HG02885 (cell line): ENCODE measurements at regions not wholly inside any gene's neighbourhood (a gene's known extent, or its start where the extent isn't known, plus 50 kb on each side); places are given as distances from the start of the nearest gene placed in this dataset.

Experiments used
- ATAC-seq: cut with Tn5 transposase; IDR thresholded peaks from one replicate; pipeline ENCODE4 v1.9.1; 2021; ENCODE audit warnings: mild to moderate bottlenecking; ENCODE audit not compliant: unreplicated experiment, poor library complexity

DNA sequence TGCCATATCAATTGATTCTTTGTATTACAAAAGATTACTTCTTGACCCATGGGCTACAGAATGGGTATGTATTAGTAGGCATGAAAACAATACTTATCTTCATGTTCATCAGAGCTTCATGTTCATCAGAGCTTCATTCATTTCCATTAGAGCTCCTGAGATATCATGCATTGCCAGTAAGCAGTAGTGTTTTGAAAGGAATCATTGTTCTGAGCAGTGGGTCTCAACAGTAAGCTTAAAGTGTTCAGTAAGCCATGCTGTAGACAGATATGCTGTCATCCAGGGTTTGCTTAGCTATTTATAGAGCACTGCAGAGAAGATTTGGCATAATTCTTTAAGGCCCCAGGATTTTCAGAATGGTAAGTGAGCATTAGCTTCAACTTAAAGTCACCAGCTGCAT, 596.1 kb downstream of the ZNF385D start:
- ATAC-seq, result no peak

DNA sequence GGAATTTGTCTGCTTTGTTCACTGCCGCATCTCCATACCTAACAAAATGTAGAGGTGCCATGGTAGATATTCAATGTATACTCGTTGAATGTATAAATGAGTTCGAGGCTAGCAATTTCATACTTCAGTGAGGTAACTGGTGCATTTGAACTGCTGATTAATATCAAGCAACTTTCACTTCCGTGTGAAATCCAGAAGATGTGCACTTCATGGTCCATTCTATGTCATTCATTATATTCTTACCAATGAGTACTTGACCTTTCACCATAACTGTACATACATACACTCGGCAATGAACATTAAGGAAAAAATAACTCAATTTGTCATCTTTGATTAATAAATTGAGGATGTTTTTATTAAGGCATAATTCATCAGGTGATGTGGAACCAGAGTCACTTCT, 598.5 kb downstream of the ZNF385D start:
- ATAC-seq, result no peak

DNA sequence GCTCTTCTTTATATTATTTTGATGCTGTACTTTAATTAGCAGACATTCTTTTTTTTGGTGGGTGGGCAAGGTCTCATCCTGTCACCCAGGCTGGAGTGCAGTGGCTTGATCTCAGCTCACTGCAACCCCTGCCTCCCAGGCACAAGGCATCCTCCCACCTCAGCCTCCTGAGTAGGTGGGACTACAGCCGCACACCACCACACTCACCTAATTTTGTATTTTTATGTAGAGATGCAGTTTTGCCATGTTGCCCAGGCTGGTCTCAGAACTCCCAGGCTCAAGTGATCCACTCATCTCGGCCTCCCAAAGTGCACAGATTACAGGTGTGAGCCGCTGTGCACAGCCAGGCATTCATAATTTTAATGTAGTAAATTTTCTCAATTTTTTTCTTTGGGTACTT, 608.1 kb downstream of the ZNF385D start:
- ATAC-seq, result no peak

DNA sequence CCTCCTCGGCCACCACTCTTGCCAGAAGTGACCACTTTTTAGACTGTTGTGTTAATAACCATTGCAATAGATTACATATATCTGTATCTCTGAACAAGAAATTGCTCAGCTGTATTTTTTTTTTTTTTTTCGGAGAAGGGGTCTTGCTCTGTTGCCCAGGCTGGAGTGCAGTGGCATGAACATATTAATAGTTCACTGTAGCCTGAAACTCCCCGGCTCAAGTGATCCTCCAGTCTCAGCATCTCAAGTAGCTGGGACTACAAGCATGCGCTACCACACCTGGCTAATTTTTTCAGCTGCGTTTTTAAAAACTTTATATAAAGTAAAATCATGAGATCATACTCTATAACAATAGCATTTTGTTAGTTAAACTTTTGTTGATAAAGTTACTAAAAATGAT, 609.0 kb downstream of the ZNF385D start:
- ATAC-seq, result no peak

DNA sequence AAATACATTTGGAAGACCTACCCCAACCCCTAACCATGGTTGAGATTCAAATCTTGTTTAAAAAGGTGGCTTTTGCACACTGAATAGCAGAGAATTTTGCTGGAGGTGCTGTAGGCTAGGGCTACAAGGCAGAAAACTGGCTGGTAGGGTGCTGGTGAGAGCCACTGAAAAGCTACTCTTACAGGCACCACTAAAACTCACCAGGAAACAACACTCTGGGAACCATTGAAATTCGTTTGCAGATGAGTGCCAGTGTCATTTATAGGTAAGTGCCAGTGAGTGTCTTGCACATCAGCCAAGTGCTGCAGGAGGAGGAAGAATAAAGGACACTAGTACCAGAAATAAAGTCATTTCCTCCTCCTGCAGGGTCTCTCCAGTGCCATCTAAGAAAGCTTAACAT, 610.2 kb downstream of the ZNF385D start:
- no peak for ATAC-seq

DNA sequence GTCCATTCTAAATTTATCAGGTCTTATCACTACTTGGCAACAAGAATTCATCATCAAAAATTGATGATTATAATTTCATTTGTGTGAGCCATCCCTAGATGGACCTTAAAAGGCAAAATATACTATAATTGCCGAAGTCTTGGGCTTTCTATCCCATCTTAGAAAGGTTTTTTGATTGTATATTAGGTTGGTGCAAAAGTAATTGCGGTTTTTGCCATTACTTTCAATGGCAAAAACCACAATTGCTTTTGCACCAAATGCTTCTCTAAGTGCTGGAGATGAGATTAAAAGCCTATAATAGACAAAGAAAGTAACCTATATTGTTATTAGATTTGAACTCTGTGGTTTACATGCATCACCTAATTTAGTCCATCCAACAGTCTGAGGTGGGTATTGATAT, 612.9 kb downstream of the ZNF385D start:
- no peak for ATAC-seq

DNA sequence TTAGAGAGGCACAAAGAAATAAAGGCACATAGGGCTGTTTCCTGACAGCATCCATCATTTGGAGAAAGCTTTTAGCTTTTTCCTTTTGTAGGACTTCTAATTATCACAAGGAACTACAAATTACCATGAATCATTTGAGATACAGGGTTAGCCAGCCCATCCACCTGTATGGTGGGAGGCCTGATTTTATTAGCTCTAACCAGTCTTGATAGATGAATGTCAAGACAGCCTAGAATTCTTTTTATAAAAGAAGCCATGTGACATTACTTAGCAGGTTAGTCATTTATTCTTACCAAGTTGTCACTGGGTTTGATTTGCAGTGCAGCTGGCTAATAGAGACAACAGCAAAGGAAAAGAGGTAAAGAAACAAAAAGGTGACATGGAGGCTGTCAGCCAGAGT, 618.1 kb downstream of the ZNF385D start:
- ATAC-seq, result no peak

DNA sequence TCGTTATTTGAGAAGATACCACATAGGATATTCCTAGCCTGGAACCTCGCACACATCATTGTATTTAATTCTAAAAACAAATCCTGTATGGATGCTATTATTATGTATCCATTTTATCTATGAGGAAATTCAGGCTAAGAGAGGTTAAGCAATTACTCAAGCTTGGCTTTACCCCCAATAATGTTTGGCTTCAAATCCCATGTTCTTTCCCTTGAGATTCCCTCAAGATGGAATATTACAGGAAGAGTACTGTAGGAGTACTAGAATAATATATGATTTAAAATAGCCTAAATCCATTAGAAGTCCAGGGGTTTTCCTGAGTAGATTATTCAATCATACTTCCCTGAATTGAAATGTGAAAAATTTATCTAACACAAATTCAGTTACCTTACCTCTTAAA, 630.2 kb downstream of the ZNF385D start:
- ATAC-seq, result no peak

DNA sequence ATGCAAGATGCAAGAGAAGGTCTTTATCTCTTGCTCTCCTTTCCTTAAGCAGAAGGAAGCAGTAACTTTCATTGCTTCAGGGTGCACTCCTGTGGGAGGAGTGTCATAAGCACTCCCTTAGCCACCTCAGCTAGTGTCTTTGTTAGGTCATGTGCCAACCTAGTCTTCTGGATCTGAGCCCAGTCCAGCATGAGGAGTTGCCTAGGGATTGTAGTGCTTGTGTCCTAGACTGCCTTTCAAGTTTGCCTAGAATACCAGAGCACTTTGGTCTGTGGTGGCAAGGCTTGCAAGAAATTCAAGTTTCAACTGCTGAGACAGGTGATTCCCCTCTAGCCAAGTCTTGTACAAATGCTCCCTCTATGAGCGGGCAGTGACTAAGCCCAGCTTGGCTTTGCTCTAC, 633.6 kb downstream of the ZNF385D start:
- no peak for ATAC-seq

DNA sequence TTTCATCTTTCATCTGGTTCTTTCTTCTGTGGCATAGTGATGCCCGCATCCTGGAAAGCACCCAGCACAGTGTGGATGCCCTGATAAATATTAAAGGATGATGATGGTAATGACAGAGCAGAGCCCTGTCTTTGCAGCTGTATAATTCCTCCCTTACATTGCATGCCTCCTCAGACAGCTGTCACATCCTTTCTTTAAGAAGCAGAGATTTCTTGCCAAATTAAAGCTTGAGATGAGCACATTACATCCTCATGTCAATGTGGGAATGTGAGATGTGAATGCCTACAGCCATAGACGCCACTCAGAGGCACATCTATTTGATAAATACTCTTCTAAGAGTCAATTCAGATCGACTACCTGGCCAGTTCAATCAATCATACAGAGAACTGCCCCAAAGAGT, 642.0 kb downstream of the ZNF385D start:
- no peak for ATAC-seq

DNA sequence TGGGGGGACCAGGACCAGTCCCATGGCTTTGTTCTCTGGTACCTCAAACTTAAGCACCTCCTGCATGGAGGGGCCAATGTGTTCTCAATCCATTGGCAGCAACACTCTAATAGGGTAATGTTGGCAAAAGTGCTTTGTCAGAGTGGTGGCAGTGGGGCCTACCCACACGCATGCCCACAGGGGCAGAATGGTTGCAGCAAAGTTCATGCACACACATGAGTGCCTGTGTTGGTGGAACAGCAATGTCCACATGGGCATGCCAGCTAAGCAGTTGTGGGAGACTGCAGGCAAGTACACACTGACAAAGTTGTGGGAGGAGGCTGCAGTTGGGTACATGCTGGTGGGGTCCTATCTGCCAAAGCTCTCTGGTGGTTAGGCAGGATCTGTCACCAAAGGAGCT, 645.2 kb downstream of the ZNF385D start:
- no peak for ATAC-seq

DNA sequence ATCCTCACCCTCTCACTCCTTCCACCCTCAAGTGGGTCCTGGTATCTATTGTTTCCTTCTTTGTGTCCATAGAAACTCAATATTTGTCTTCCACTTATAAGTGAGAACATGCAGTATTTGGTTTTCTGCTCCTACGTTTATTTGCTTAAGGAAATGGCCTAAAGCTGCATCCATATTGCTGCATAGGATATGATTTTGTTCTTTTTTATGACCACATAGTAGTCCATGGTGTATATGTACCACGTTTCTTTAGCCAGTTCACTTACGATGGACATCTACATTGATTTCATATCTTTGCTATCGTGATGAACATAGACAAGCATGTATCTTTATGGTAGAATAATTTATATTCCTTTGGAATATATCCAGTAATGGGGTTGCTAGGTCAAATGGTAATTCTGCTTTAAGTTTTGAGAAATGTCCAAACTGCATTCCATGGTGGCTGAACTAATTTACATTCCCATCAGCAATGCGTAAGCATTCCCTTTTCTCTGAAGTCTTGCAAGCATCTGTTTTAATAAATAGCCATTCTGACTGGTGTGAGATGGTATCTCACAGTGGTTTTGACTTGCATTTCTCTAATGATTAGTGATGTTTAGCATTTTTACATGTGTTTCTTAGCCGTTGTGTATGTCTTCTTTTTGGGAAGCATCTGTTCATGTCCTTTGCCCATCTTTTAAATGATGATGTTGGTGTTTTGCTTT, 650.2 kb downstream of the ZNF385D start:
- no peak for ATAC-seq

DNA sequence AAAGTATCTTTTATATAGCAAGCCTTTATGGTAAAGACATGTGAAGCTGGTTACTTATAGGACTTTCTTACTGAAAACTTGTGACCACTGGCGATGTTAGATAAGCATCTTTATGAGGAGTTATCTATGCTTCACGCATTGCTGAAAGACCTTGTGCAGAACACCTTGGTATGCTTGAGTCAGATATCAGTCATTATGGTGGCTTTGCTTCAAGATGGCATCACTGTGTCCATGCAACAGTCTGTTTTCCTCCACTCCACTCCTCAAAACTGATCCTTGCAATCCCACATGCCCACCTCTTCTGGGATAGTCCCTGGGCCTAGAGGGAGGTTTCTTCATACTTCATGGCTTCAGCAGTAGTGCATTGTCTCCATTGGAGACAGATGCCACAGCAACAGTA, 656.3 kb downstream of the ZNF385D start:
- no peak for ATAC-seq

DNA sequence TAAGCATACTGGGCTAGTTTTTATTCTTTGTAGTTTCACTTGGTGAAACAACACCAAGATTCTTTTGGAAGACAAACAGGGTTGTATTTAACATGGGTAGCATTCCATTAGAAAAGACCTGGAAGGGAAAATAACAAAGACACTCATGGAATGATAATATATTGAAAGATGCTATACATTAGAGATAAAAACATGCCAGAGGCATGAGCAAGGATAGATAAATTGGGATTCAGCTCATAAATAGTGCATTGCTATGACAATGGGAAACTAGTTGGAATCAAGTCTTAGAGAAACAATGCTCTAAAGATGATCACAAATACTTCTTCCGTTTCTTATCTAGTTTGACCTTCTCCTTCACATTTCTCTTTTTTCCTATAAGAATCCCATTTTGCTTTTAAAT, 677.4 kb downstream of the ZNF385D start:
- no peak for ATAC-seq

DNA sequence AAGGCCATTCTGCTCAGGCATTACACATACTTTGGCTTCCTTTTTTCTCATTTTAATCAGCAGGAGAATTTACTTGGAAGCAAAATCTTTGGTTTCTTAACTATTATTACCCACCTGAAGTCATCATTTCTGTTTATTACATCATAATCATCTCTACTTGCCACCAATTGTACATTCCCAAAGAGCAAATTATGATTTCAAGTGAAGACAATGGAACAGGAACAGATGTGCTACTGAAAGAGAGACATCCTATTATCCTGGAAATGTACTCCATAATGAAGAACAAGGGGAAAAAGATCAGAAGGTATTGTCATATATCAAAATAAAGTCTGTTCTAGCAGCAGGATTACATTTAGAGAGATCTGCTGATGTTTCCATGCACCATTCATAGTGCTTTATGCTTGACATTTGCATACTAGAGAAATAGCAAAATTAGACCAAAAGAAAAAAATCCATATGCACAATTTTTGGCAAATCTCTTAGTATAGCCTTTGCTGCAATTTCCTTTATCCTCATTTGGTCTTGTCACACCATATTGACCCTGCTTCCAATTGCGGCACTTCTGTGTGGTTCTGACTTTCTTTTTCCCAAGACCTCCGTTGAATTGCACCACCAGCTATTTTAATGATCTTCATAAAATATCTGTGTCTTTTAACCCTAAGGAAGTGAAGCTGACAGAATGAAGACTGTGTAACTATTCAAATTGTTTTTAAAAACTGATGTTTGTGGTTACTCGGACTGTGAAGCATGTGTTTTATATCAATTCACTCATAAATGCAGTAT, 683.8 kb downstream of the ZNF385D start:
- no peak for ATAC-seq

DNA sequence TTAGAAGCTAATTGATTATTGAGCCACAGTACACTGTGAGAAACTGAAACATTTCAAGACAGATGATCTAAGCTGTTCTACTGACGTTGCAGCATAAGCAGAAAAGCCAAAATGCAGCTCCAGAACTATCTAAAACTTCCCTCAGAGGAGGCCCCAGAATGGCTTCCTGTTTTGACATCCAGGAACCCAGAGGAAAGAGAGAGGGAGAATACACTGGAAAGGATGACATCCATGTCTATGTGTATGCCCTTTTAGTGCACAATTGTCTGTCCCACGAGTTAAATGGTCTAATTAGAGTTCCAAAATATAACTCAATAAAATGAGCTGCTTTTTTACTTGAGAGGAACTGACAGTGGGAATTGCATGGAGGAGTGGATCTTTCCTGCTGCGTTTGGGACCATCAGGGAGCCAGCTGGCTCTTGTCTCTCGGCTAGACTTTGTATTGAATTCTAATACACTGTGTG, 688.1 kb downstream of the ZNF385D start:
- ATAC-seq, result no peak

DNA sequence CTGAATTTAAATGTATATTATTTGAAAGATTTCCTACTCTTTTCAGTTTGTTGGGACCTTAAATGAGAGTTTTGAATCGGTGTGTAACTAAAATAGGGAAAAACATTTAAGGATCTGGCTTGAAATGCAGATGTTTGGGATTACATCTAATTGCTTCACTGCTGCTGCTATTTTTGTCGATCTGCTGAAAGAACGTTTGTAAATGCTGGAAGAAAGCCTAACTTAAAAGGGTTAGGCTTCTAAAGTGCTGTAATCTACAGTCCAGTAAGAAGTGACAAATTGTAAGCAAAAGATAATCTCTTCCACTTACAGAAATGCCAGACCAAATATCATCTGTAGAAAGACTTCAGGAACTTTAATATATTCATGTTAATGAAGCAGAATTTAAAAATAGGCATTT, 691.6 kb downstream of the ZNF385D start:
- ATAC-seq, result no peak

DNA sequence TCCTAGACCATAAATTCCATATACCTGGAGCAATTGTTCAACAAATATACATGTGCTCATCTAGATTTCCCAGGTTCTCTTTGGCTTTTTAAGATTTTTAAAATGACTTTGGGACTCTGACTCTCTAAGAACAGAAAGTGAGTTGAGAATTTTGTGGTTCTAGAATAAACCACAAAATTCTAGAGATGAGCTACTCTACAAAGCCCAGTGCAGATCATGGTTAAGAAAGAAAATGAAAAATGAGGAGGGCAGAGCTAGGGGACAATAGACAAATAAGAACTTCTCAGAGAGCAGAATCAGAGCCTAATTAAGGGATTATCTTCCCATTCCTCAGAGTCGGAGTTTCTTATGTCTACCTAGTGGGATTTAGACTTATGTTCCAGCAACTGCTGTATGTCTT, 694.7 kb downstream of the ZNF385D start:
- no peak for ATAC-seq

DNA sequence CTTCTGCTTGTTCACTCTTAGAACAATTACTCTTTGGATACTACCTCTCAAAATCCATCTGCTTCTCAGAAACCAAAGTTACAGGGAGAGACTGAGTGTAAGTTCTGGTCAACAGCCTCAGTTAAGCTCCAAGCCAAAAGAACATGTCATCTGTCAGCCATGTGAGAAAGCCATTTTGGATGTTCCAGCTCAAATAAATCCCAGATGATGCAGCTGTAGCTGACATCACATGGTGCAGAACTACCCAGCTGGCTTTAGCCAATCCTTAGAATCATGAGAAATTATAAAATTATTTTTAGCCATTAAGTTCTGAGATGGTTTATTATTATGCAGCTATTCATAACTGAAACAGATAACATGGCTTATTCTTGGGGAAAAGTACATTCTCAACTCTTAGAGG, 696.0 kb downstream of the ZNF385D start:
- no peak for ATAC-seq

DNA sequence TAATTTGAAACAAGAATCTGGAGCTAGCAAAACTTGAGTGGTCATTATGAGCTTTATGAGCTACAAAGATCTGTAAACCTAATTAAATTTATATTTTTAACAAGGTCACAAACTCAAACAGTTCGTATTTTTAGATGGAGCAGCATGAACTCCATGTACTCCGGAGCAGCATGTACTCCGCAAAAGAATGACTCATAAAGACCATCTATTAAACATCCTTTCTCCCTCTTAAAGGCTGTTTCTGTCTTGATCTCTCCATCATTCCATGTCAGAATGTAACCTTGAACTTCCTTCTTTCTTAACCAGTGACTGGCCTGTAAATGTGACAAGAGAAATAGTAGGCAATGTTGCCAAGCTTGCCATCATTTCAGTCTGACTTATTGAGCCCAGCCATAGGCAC, 696.9 kb downstream of the ZNF385D start:
- ATAC-seq, result no peak

DNA sequence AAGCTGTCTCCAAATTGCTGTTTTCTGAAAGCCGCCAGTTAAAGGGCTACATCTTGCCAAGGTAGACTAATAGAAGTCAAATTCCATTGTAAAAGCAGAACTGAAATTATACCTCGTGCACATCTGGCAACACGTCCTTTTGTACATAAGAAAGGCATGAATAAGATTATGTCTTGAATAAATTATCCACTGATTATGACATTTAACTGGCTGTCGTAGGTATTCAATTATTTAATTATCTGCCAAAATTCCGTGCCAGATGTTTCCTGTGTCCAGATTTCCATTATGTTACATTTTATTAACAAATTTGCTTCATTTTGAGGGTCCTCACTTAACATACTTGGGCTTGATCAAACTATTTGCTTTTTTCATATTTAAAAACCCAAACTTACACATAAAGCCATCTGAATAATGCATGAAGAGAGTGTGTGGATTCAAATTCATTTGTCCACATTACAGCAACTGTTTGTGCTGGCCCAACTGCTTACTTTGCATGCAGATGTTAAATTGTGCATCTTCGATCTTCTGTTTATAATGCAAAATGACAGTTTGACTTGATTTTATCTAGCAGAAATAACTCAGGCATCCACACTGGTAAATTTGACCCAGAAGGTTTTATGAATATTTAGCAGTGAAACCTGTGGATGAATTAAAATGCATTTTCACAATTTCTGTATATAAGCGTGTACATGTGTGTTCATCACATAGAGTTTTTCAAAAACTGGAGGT, 701.5 kb downstream of the ZNF385D start:
- no peak for ATAC-seq
